HEK293 (cell line): ENCODE measurements at regions not wholly inside any gene's neighbourhood (a gene's known extent, or its start where the extent isn't known, plus 50 kb on each side); places are given as distances from the start of the nearest gene placed in this dataset.

Source experiments
- GLI4 ChIP-seq: fragments of 450-650 bp; formaldehyde crosslinking; IDR thresholded peaks from 2 replicates; pipeline ENCODE4 v1.5.1; 2016; ENCODE audit warnings: missing biosample characterization, missing genetic modification characterization
- HOXA7 ChIP-seq: sonication (generic); formaldehyde crosslinking; IDR thresholded peaks from 2 replicates; pipeline ENCODE4 v1.8.1; 2022; ENCODE audit warnings: missing genetic modification reagents, borderline replicate concordance
- ZBTB20 ChIP-seq: fragments of 450-650 bp; formaldehyde crosslinking; IDR thresholded peaks from 2 replicates; pipeline ENCODE4 v1.5.1; 2016; ENCODE audit warnings: missing biosample characterization, missing genetic modification characterization
- ZNF138 ChIP-seq: fragments of 450-650 bp; formaldehyde crosslinking; IDR thresholded peaks from 2 replicates; pipeline ENCODE4 v1.5.1; 2016; ENCODE audit warnings: missing biosample characterization, missing genetic modification characterization, borderline replicate concordance
- ZNF155 ChIP-seq: fragments of 450-650 bp; formaldehyde crosslinking; IDR thresholded peaks from 2 replicates; pipeline ENCODE4 v1.5.1; 2016; ENCODE audit warnings: missing biosample characterization, missing genetic modification characterization
- ZNF501 ChIP-seq: fragments of 450-650 bp; formaldehyde crosslinking; IDR thresholded peaks from 2 replicates; pipeline ENCODE4 v1.5.1; 2016; ENCODE audit warnings: missing biosample characterization, missing genetic modification characterization
- ZNF510 ChIP-seq: fragments of 450-650 bp; formaldehyde crosslinking; IDR thresholded peaks from 2 replicates; pipeline ENCODE4 v1.5.1; 2018; ENCODE audit warnings: mild to moderate bottlenecking, missing genetic modification characterization, missing biosample characterization; ENCODE audit not compliant: insufficient replicate concordance
- ZNF624 ChIP-seq: fragments of 450-650 bp; formaldehyde crosslinking; IDR thresholded peaks from 2 replicates; pipeline ENCODE4 v1.5.1; 2017; ENCODE audit warnings: missing biosample characterization, missing genetic modification characterization
- ZNF629 ChIP-seq: fragments of 450-650 bp; formaldehyde crosslinking; IDR thresholded peaks from 2 replicates; pipeline ENCODE4 v1.5.1; 2017; ENCODE audit warnings: missing biosample characterization, missing genetic modification characterization
- ZNF658 ChIP-seq: fragments of 450-650 bp; formaldehyde crosslinking; IDR thresholded peaks from 2 replicates; pipeline ENCODE4; 2016; ENCODE audit warnings: missing biosample characterization, missing genetic modification characterization
- ZNF660 ChIP-seq: fragments of 450-650 bp; IDR thresholded peaks from 2 replicates; pipeline ENCODE4 v1.5.1; 2018; ENCODE audit warnings: missing biosample characterization, mild to moderate bottlenecking, missing genetic modification characterization
- TF ChIP-seq, protein P1 (sequence below): fragments of 450-650 bp; formaldehyde crosslinking; IDR thresholded peaks from 2 replicates; pipeline ENCODE4 v1.5.1; 2016; ENCODE audit warnings: missing biosample characterization, missing genetic modification characterization
- TF ChIP-seq, protein P2 (sequence below): fragments of 450-650 bp; formaldehyde crosslinking; conservative IDR thresholded peaks from 2 replicates; pipeline ENCODE4 v1.5.1; 2016; ENCODE audit warnings: low read depth, missing biosample characterization, missing genetic modification characterization
- TF ChIP-seq, protein P3 (sequence below): fragments of 450-650 bp; formaldehyde crosslinking; IDR thresholded peaks from 2 replicates; pipeline ENCODE4 v1.5.1; 2016; ENCODE audit warnings: missing biosample characterization, missing genetic modification characterization

DNA sequence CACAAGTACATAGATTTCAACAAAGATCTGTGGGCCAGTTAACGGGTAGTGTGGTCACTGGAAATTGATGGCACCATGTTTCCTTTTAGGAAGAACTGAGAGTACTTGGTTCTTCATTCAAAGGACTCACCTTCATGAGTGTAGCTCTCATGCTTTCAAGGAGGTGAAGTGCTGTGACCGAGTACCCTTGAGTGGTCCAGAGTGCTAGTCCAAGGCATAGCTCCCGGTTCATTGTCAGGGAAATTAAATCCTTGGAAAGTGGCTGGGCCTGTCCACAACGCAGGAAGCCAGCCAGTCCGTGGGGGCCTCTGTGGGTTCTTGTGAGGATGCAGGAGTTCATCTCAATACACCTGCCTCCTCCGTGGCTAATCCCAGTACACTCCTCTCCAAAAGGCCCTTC, 295.1 kb downstream of the GALR1 start:
- no peak for TF ChIP-seq ZNF624 (tag by site-specific recombination)
- no peak for TF ChIP-seq ZNF660
- no peak for TF ChIP-seq ZNF155
- TF ChIP-seq, protein P1, sequence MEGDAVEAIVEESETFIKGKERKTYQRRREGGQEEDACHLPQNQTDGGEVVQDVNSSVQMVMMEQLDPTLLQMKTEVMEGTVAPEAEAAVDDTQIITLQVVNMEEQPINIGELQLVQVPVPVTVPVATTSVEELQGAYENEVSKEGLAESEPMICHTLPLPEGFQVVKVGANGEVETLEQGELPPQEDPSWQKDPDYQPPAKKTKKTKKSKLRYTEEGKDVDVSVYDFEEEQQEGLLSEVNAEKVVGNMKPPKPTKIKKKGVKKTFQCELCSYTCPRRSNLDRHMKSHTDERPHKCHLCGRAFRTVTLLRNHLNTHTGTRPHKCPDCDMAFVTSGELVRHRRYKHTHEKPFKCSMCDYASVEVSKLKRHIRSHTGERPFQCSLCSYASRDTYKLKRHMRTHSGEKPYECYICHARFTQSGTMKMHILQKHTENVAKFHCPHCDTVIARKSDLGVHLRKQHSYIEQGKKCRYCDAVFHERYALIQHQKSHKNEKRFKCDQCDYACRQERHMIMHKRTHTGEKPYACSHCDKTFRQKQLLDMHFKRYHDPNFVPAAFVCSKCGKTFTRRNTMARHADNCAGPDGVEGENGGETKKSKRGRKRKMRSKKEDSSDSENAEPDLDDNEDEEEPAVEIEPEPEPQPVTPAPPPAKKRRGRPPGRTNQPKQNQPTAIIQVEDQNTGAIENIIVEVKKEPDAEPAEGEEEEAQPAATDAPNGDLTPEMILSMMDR = no peak
- no peak for TF ChIP-seq ZNF629 (tag by site-specific recombination)
- no peak for TF ChIP-seq ZNF658 (tag by site-specific recombination)
- no peak for TF ChIP-seq HOXA7 (CRISPR knock-in tag)
- no peak for TF ChIP-seq ZBTB20
- TF ChIP-seq, protein P2, sequence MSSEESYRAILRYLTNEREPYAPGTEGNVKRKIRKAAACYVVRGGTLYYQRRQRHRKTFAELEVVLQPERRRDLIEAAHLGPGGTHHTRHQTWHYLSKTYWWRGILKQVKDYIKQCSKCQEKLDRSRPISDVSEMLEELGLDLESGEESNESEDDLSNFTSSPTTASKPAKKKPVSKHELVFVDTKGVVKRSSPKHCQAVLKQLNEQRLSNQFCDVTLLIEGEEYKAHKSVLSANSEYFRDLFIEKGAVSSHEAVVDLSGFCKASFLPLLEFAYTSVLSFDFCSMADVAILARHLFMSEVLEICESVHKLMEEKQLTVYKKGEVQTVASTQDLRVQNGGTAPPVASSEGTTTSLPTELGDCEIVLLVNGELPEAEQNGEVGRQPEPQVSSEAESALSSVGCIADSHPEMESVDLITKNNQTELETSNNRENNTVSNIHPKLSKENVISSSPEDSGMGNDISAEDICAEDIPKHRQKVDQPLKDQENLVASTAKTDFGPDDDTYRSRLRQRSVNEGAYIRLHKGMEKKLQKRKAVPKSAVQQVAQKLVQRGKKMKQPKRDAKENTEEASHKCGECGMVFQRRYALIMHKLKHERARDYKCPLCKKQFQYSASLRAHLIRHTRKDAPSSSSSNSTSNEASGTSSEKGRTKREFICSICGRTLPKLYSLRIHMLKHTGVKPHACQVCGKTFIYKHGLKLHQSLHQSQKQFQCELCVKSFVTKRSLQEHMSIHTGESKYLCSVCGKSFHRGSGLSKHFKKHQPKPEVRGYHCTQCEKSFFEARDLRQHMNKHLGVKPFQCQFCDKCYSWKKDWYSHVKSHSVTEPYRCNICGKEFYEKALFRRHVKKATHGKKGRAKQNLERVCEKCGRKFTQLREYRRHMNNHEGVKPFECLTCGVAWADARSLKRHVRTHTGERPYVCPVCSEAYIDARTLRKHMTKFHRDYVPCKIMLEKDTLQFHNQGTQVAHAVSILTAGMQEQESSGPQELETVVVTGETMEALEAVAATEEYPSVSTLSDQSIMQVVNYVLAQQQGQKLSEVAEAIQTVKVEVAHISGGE (tag by site-specific recombination) = no peak
- no peak for TF ChIP-seq ZNF501
- TF ChIP-seq, protein P3, sequence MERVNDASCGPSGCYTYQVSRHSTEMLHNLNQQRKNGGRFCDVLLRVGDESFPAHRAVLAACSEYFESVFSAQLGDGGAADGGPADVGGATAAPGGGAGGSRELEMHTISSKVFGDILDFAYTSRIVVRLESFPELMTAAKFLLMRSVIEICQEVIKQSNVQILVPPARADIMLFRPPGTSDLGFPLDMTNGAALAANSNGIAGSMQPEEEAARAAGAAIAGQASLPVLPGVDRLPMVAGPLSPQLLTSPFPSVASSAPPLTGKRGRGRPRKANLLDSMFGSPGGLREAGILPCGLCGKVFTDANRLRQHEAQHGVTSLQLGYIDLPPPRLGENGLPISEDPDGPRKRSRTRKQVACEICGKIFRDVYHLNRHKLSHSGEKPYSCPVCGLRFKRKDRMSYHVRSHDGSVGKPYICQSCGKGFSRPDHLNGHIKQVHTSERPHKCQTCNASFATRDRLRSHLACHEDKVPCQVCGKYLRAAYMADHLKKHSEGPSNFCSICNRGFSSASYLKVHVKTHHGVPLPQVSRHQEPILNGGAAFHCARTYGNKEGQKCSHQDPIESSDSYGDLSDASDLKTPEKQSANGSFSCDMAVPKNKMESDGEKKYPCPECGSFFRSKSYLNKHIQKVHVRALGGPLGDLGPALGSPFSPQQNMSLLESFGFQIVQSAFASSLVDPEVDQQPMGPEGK (tag by site-specific recombination) = no peak
- no peak for TF ChIP-seq ZNF510 (tag by site-specific recombination)
- TF ChIP-seq GLI4 (tag by site-specific recombination) = no peak
- TF ChIP-seq ZNF138 (tag by site-specific recombination) = no peak
